ENCODE measurements at regions not wholly inside any gene's neighbourhood (a gene's known extent, or its start where the extent isn't known, plus 50 kb on each side); places are given as distances from the start of the nearest gene placed in this dataset.

GRCh38 chr3:19645093-19645492, 288.9 kb downstream of the EFHB start:
- Histone ChIP-seq H3K27ac (no peak overlapping the region), H3K4me3 (replicated peaks in 1 of 3) (no peak overlapping the region), H3K27me3 (no peaks in the 10 kb centered on the region), H3K36me3 (no peaks in the 10 kb centered on the region), H3K9me3 (no peaks in the 10 kb centered on the region), H3K4me1 (no peaks in the 10 kb centered on the region)
- WGBS, 2 donors = 72 to 74% methylated on average over 2 of the region's 2 CpGs
- TF ChIP-seq, protein P1, sequence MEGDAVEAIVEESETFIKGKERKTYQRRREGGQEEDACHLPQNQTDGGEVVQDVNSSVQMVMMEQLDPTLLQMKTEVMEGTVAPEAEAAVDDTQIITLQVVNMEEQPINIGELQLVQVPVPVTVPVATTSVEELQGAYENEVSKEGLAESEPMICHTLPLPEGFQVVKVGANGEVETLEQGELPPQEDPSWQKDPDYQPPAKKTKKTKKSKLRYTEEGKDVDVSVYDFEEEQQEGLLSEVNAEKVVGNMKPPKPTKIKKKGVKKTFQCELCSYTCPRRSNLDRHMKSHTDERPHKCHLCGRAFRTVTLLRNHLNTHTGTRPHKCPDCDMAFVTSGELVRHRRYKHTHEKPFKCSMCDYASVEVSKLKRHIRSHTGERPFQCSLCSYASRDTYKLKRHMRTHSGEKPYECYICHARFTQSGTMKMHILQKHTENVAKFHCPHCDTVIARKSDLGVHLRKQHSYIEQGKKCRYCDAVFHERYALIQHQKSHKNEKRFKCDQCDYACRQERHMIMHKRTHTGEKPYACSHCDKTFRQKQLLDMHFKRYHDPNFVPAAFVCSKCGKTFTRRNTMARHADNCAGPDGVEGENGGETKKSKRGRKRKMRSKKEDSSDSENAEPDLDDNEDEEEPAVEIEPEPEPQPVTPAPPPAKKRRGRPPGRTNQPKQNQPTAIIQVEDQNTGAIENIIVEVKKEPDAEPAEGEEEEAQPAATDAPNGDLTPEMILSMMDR (IDR thresholded peaks at IDR 0.05) = no peak
- TF ChIP-seq POLR2A (IDR thresholded peaks at IDR 0.05) = no peak
- no peak for DNase-seq
- intact Hi-C loops (cut with DNase I) = no loop called here

DNA sequence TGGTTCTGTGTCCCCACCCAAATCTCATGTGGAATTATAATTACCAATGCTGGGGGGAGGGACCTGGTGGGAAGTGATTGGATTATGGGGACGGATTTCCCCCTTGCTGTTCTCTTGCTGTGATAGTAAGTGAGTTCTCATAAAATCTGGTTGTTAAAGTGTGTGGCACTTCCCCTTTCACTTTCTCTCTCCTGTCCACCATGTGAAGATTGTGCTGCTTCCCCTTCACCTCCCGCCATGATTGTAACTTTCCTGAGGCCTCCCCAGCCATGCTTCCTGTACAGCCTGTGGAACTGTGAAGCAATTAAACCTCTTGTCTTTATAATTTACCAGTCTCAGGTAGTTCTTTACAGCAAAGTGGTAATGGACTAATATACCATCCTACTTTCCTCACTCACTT, 289.6 kb downstream of the EFHB start:
- Histone ChIP-seq H3K27me3 (no peaks in the 10 kb centered on the region), H3K9me3 (no peaks in the 10 kb centered on the region), H3K27ac (no peak overlapping the region), H3K4me3 (replicated peaks in 1 of 3) (no peak overlapping the region), H3K36me3 (no peaks in the 10 kb centered on the region), H3K4me1 (no peaks in the 10 kb centered on the region)
- intact Hi-C loops (cut with DNase I) = no loop called here
- no peak for DNase-seq
- WGBS, 2 donors = 74 to 88% methylated on average over 2 of the region's 2 CpGs
- TF ChIP-seq POLR2A (IDR thresholded peaks at IDR 0.05) = no peak
- TF ChIP-seq, protein P1 (IDR thresholded peaks at IDR 0.05) = no peak

- no peaks in the 10 kb centered on the region for H3K36me3 ChIP-seq
- no peak for DNase-seq
- no peak overlapping the region for H3K4me3 ChIP-seq (replicated peaks in 1 of 3)
- H3K27me3 ChIP-seq = no peaks in the 10 kb centered on the region
- no peaks in the 10 kb centered on the region for H3K4me1 ChIP-seq
- no peaks in the 10 kb centered on the region for H3K9me3 ChIP-seq
- intact Hi-C loops (cut with DNase I) = no loop called here
- no peak overlapping the region for H3K27ac ChIP-seq
- whole genome bisulfite sequencing, 2 donors = 63 to 73% methylated on average over 2 of the region's 2 CpGs
- TF ChIP-seq, protein P1 (IDR thresholded peaks at IDR 0.05) = no peak
- TF ChIP-seq POLR2A (IDR thresholded peaks at IDR 0.05) = no peak
Observed at GRCh38 chr3:19641408-19641807, 292.6 kb downstream of the EFHB start.

GRCh38 chr3:19632099-19633074, 301.6 kb downstream of the EFHB start:
- no peak for DNase-seq
- H3K27me3 ChIP-seq = no peaks in the 10 kb centered on the region
- intact Hi-C loops (cut with DNase I) = no loop called here
- 72 to 75% methylated on average over 5 of the region's 5 CpGs for WGBS, 2 donors
- no peak overlapping the region for H3K27ac ChIP-seq
- H3K36me3 ChIP-seq = no peaks in the 10 kb centered on the region
- no peak for TF ChIP-seq POLR2A (IDR thresholded peaks at IDR 0.05)
- TF ChIP-seq, protein P1 (IDR thresholded peaks at IDR 0.05) = no peak
- no peak overlapping the region for H3K4me3 ChIP-seq (replicated peaks in 1 of 3)
- H3K4me1 ChIP-seq = no peaks in the 10 kb centered on the region
- no peaks in the 10 kb centered on the region for H3K9me3 ChIP-seq

GRCh38 chr3:19598870-19599269, 335.1 kb downstream of the EFHB start:
- intact Hi-C loops (cut with DNase I) = no loop called here
- TF ChIP-seq, protein P1 (IDR thresholded peaks at IDR 0.05) = no peak
- TF ChIP-seq POLR2A (IDR thresholded peaks at IDR 0.05) = no peak
- no peak overlapping the region for H3K4me3 ChIP-seq (replicated peaks in 1 of 3)
- no peaks in the 10 kb centered on the region for H3K36me3 ChIP-seq
- no peak overlapping the region for H3K27ac ChIP-seq
- no peak for DNase-seq
- 40 to 68% methylated on average over 2 of the region's 2 CpGs for WGBS, 2 donors
- no peaks in the 10 kb centered on the region for H3K27me3 ChIP-seq
- no peaks in the 10 kb centered on the region for H3K4me1 ChIP-seq
- H3K9me3 ChIP-seq = no peaks in the 10 kb centered on the region
